ENCODE measurements at regions not wholly inside any gene's neighbourhood (a gene's known extent, or its start where the extent isn't known, plus 50 kb on each side); places are given as distances from the start of the nearest gene placed in this dataset.

GRCh38 chr10:58094985-58095718 is 172.5 kb downstream of the IPMK start:
- no peak for DNase-seq (ENCODE audit: low spot score)
- Mint-ChIP-seq H3K27me3 (ENCODE audit: unreplicated experiment) (peaks cover 2% of the 10 kb centered on the region), H3K27ac (ENCODE audit: unreplicated experiment) (no peak overlapping the region), H3K4me1 (ENCODE audit: unreplicated experiment) (no peaks in the 10 kb centered on the region), H3K36me3 (ENCODE audit: low read depth, unreplicated experiment) (no peaks in the 10 kb centered on the region), H3K9me3 (ENCODE audit: unreplicated experiment) (no peaks in the 10 kb centered on the region), H3K4me3 (ENCODE audit: unreplicated experiment) (no peak overlapping the region)
- TF ChIP-seq CTCF (IDR thresholded peaks at IDR 0.05; ENCODE audit: unreplicated experiment): no peak

GRCh38 chr10:58091886-58092285 is 175.8 kb downstream of the IPMK start:
- Mint-ChIP-seq H3K4me3 (ENCODE audit: unreplicated experiment) (no peak overlapping the region), H3K27ac (ENCODE audit: unreplicated experiment) (no peak overlapping the region)
- no peak for TF ChIP-seq CTCF (IDR thresholded peaks at IDR 0.05; ENCODE audit: unreplicated experiment)

GRCh38 chr10:58089739-58090138 is 178.0 kb downstream of the IPMK start:
- no peak for TF ChIP-seq CTCF (IDR thresholded peaks at IDR 0.05; ENCODE audit: unreplicated experiment)
- no peak overlapping the region for H3K4me3 Mint-ChIP-seq (ENCODE audit: unreplicated experiment)
- peaks cover 2% of the 10 kb centered on the region for H3K27me3 Mint-ChIP-seq (ENCODE audit: unreplicated experiment)
- no peaks in the 10 kb centered on the region for H3K36me3 Mint-ChIP-seq (ENCODE audit: low read depth, unreplicated experiment)
- H3K27ac Mint-ChIP-seq (ENCODE audit: unreplicated experiment): no peak overlapping the region
- H3K4me1 Mint-ChIP-seq (ENCODE audit: unreplicated experiment): peaks cover 4% of the 10 kb centered on the region
- no peak for DNase-seq (ENCODE audit: low spot score)
- no peaks in the 10 kb centered on the region for H3K9me3 Mint-ChIP-seq (ENCODE audit: unreplicated experiment)

More at GRCh38 chr10:58091886-58092285, 175.8 kb downstream of the IPMK start:
- Mint-ChIP-seq H3K27me3 (ENCODE audit: unreplicated experiment) (peaks cover 2% of the 10 kb centered on the region), H3K4me1 (ENCODE audit: unreplicated experiment) (no peaks in the 10 kb centered on the region), H3K36me3 (ENCODE audit: low read depth, unreplicated experiment) (no peaks in the 10 kb centered on the region), H3K9me3 (ENCODE audit: unreplicated experiment) (no peaks in the 10 kb centered on the region)
- DNase-seq (ENCODE audit: low spot score): no peak

GRCh38 chr10:58087896-58088295 is 179.8 kb downstream of the IPMK start:
- peaks cover 4% of the 10 kb centered on the region for H3K4me1 Mint-ChIP-seq (ENCODE audit: unreplicated experiment)
- no peaks in the 10 kb centered on the region for H3K36me3 Mint-ChIP-seq (ENCODE audit: low read depth, unreplicated experiment)
- no peak for DNase-seq (ENCODE audit: low spot score)
- no peaks in the 10 kb centered on the region for H3K9me3 Mint-ChIP-seq (ENCODE audit: unreplicated experiment)
- no peak overlapping the region for H3K27ac Mint-ChIP-seq (ENCODE audit: unreplicated experiment)
- H3K4me3 Mint-ChIP-seq (ENCODE audit: unreplicated experiment): no peak overlapping the region
- H3K27me3 Mint-ChIP-seq (ENCODE audit: unreplicated experiment): peaks cover 2% of the 10 kb centered on the region
- TF ChIP-seq CTCF (IDR thresholded peaks at IDR 0.05; ENCODE audit: unreplicated experiment): no peak

- no peak for DNase-seq (ENCODE audit: low spot score)
- Mint-ChIP-seq H3K36me3 (ENCODE audit: low read depth, unreplicated experiment) (no peaks in the 10 kb centered on the region), H3K27ac (ENCODE audit: unreplicated experiment) (no peak overlapping the region), H3K4me1 (ENCODE audit: unreplicated experiment) (peaks cover 4% of the 10 kb centered on the region), H3K27me3 (ENCODE audit: unreplicated experiment) (no peaks in the 10 kb centered on the region), H3K9me3 (ENCODE audit: unreplicated experiment) (no peaks in the 10 kb centered on the region), H3K4me3 (ENCODE audit: unreplicated experiment) (no peak overlapping the region)
- TF ChIP-seq CTCF (IDR thresholded peaks at IDR 0.05; ENCODE audit: unreplicated experiment): no peak
These were observed 180.9 kb downstream of the IPMK start for GRCh38 chr10:58086763-58087150.

Measured in endothelial cell (in vitro differentiated cells).